Thyroid gland (tissue), 4 donors: ENCODE measurements at regions not wholly inside any gene's neighbourhood (a gene's known extent, or its start where the extent isn't known, plus 50 kb on each side); places are given as distances from the start of the nearest gene placed in this dataset.

ENCODE experiments used
- DNase-seq, 2 donors: peaks; one replicate each; pipeline ENCODE4 v3.0.0-alpha.2; 2019
- H3K27ac ChIP-seq, 3 donors: fragments of 200-600 bp; sonication (generic); 1 replicate in 2 of 3; 2 replicates in 1 of 3; pipeline ENCODE4 v1.5.1; 2016 to 2019; ENCODE audit warnings: mild to moderate bottlenecking in 1 of 3, moderate library complexity in 1 of 3
- H3K27me3 ChIP-seq: fragments of 200-600 bp; sonication (generic); one replicate; pipeline ENCODE4 v1.5.1; 2019
- H3K36me3 ChIP-seq, 2 donors: fragments of 200-600 bp; sonication (generic); one replicate each; pipeline ENCODE4 v1.5.1; 2016 to 2019
- H3K4me1 ChIP-seq, 2 donors: fragments of 200-600 bp; sonication (generic); one replicate each; pipeline ENCODE4 v1.5.1; 2017 to 2019
- H3K4me3 ChIP-seq, 3 donors: fragments of 200-600 bp; sonication (generic); replicated peaks in 1 of 3; 1 replicate in 2 of 3; 2 replicates in 1 of 3; pipeline ENCODE4 v1.5.1; 2016; ENCODE audit warnings: mild to moderate bottlenecking in 1 of 3
- H3K9me3 ChIP-seq: fragments of 200-600 bp; sonication (generic); one replicate; pipeline ENCODE4 v1.5.1; 2017
- CTCF ChIP-seq, 6 experiments: fragments of 200-600 bp in 3 of 6; fragments of 450-650 bp in 3 of 6; sonication (generic) in 3 of 6; IDR thresholded peaks; one replicate each; pipeline ENCODE4 v1.5.1; 2016 to 2019; ENCODE audit warnings: antibody characterized with exemption in 6 of 6, mild to moderate bottlenecking in 2 of 6, inconsistent platforms in 1 of 6, moderate library complexity in 1 of 6
- POLR2A ChIP-seq, 2 donors: fragments of 450-650 bp; IDR thresholded peaks; one replicate each; pipeline ENCODE4 v1.6.1; 2017; ENCODE audit warnings: antibody characterized with exemption in 2 of 2, mild to moderate bottlenecking in 2 of 2, moderate library complexity in 1 of 2
- WGBS, 2 donors: methylation state at CpG; one replicate each; pipeline ENCODE4 v1.1.5; 2017; 5-methylcytosine and 5-hydroxymethylcytosine counted together
- intact Hi-C: fragments of 100-400 bp; cut with DNase I; formaldehyde crosslinking; loops from one replicate; pipeline ENCODE4 v1.15.1; 2023

- no peak overlapping the region for H3K27ac ChIP-seq
- no peaks in the 10 kb centered on the region for H3K4me1 ChIP-seq
- no peak for TF ChIP-seq POLR2A (IDR thresholded peaks at IDR 0.05)
- TF ChIP-seq CTCF (IDR thresholded peaks at IDR 0.05), result no peak
- DNase-seq, result no peak
- WGBS, 2 donors, result 95 to 96% methylated on average over 6 of the region's 6 CpGs
- intact Hi-C loops, result no loop called here
- H3K9me3 ChIP-seq, result no peaks in the 10 kb centered on the region
- no peaks in the 10 kb centered on the region for H3K36me3 ChIP-seq
- H3K27me3 ChIP-seq, result no peaks in the 10 kb centered on the region
- H3K4me3 ChIP-seq, result no peak overlapping the region
Observed at GRCh38 chr21:40915114-40915513, 68.2 kb upstream of the DSCAM start.

- Histone ChIP-seq H3K4me3 (no peak overlapping the region), H3K27me3 (no peaks in the 10 kb centered on the region), H3K27ac (no peak overlapping the region), H3K36me3 (no peaks in the 10 kb centered on the region), H3K9me3 (no peaks in the 10 kb centered on the region), H3K4me1 (no peaks in the 10 kb centered on the region)
- no peak for TF ChIP-seq POLR2A (IDR thresholded peaks at IDR 0.05)
- intact Hi-C loops, result no loop called here
- WGBS, 2 donors, result 57 to 59% methylated on average over 8 of the region's 8 CpGs
- no peak for DNase-seq
Observed at GRCh38 chr21:40923407-40923806, 76.4 kb upstream of the DSCAM start.

GRCh38 chr21:40923901-40924300, 76.9 kb upstream of the DSCAM start:
- H3K9me3 ChIP-seq, result no peaks in the 10 kb centered on the region
- no peaks in the 10 kb centered on the region for H3K4me1 ChIP-seq
- no peak for DNase-seq
- H3K36me3 ChIP-seq, result no peaks in the 10 kb centered on the region
- no peak overlapping the region for H3K27ac ChIP-seq
- no peak for TF ChIP-seq POLR2A (IDR thresholded peaks at IDR 0.05)
- no peak for TF ChIP-seq CTCF (IDR thresholded peaks at IDR 0.05)
- intact Hi-C loops, result no loop called here
- no peaks in the 10 kb centered on the region for H3K27me3 ChIP-seq
- no peak overlapping the region for H3K4me3 ChIP-seq
- 72 to 81% methylated on average over 7 of the region's 7 CpGs for WGBS, 2 donors

- TF ChIP-seq CTCF (IDR thresholded peaks at IDR 0.05) (no peak), POLR2A (IDR thresholded peaks at IDR 0.05) (no peak)
- 42 to 48% methylated on average over 9 of the region's 9 CpGs for WGBS, 2 donors
- DNase-seq, result no peak
Observed at GRCh38 chr21:40924641-40925040, 77.7 kb upstream of the DSCAM start.

GRCh38 chr21:40926238-40926637, 79.3 kb upstream of the DSCAM start:
- intact Hi-C loops, result no loop called here
- no peak for DNase-seq
- H3K27me3 ChIP-seq, result no peaks in the 10 kb centered on the region
- H3K4me1 ChIP-seq, result no peaks in the 10 kb centered on the region
- H3K4me3 ChIP-seq, result no peak overlapping the region
- no peak for TF ChIP-seq POLR2A (IDR thresholded peaks at IDR 0.05)
- TF ChIP-seq CTCF (IDR thresholded peaks at IDR 0.05), result no peak
- no peaks in the 10 kb centered on the region for H3K9me3 ChIP-seq
- H3K36me3 ChIP-seq, result no peaks in the 10 kb centered on the region
- no peak overlapping the region for H3K27ac ChIP-seq

More at GRCh38 chr21:40924641-40925040, 77.7 kb upstream of the DSCAM start:
- Histone ChIP-seq H3K36me3 (no peaks in the 10 kb centered on the region), H3K4me1 (no peaks in the 10 kb centered on the region), H3K27me3 (no peaks in the 10 kb centered on the region), H3K27ac (no peak overlapping the region), H3K4me3 (no peak overlapping the region), H3K9me3 (no peaks in the 10 kb centered on the region)
- intact Hi-C loops, result no loop called here

DNA sequence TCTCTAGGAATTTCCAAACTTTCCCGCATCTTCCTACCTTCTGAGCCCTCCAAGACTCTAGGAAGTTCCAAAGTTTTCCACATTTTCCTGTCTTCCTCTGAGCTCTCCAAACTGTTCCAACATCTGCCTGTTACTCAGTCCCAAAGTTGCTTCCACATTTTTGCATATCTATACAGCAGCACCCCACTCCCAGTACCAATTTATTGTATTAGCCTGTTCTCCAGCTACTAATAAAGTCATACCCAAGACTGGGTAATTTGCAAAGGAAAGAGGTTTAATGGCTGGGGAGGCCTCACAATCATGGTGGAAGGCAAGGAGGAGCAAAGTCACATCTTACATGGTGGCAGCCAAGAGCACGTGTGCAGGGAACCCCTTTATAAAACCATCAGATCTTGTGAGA, 82.9 kb upstream of the DSCAM start:
- Histone ChIP-seq H3K27me3 (no peaks in the 10 kb centered on the region), H3K36me3 (no peaks in the 10 kb centered on the region), H3K4me3 (no peak overlapping the region), H3K27ac (no peak overlapping the region), H3K9me3 (no peaks in the 10 kb centered on the region), H3K4me1 (no peaks in the 10 kb centered on the region)
- DNase-seq, result no peak
- intact Hi-C loops, result no loop called here
- WGBS, 2 donors, result 89 to 93% methylated on average over 2 of the region's 2 CpGs
- TF ChIP-seq POLR2A (IDR thresholded peaks at IDR 0.05) (no peak), CTCF (IDR thresholded peaks at IDR 0.05) (no peak)
